ENCODE measurements at regions not wholly inside any gene's neighbourhood (a gene's known extent, or its start where the extent isn't known, plus 50 kb on each side); places are given as distances from the start of the nearest gene placed in this dataset.

- Histone ChIP-seq H3K9me3 (no peaks in the 10 kb centered on the region), H3K27me3 (no peaks in the 10 kb centered on the region), H3K27ac (no peak overlapping the region), H3K36me3 (no peaks in the 10 kb centered on the region), H3K4me3 (no peak overlapping the region), H3K4me1 (no peaks in the 10 kb centered on the region)
- TF ChIP-seq CTCF (IDR thresholded peaks at IDR 0.05) (no peak), POLR2A (IDR thresholded peaks at IDR 0.05) (no peak), POLR2AphosphoS5 (IDR thresholded peaks at IDR 0.05) (no peak), EP300 (IDR thresholded peaks at IDR 0.05) (no peak)
- DNase-seq = no peak
- intact Hi-C loops (cut with DNase I) = no loop called here
- 71 to 78% methylated on average over 2 of the region's 2 CpGs for WGBS, 2 donors
These were observed 743.6 kb downstream of the RNF144A start for GRCh38 chr2:7660816-7661215.

DNA sequence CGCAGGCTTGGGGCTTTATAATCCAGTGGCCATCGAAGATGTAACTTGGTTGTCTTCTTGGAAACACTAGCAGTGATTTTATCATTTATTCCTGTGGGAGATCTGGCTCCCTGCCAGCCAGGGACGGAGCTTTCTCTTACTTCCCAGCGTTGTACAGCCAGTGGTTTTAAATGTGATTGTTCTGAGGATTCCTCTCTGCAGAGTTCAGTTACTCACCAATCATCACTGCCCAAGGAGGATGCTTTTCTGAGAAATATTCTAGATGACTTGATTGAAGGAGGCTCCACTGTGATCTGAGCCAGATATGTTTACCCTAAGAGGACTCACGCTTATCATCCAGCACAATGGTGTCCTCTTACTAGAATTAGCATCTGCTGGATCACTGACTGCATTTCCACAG is 744.3 kb downstream of the RNF144A start:
- no peak for DNase-seq
- no peaks in the 10 kb centered on the region for H3K9me3 ChIP-seq
- TF ChIP-seq POLR2AphosphoS5 (IDR thresholded peaks at IDR 0.05) (no peak), CTCF (IDR thresholded peaks at IDR 0.05) (no peak), EP300 (IDR thresholded peaks at IDR 0.05) (no peak), POLR2A (IDR thresholded peaks at IDR 0.05) (no peak)
- intact Hi-C loops (cut with DNase I) = no loop called here
- no peaks in the 10 kb centered on the region for H3K27me3 ChIP-seq
- H3K36me3 ChIP-seq = no peaks in the 10 kb centered on the region
- no peaks in the 10 kb centered on the region for H3K4me1 ChIP-seq
- 70 to 71% methylated on average over 5 of the region's 5 CpGs for whole genome bisulfite sequencing, 2 donors
- H3K4me3 ChIP-seq = no peak overlapping the region
- no peak overlapping the region for H3K27ac ChIP-seq

DNA sequence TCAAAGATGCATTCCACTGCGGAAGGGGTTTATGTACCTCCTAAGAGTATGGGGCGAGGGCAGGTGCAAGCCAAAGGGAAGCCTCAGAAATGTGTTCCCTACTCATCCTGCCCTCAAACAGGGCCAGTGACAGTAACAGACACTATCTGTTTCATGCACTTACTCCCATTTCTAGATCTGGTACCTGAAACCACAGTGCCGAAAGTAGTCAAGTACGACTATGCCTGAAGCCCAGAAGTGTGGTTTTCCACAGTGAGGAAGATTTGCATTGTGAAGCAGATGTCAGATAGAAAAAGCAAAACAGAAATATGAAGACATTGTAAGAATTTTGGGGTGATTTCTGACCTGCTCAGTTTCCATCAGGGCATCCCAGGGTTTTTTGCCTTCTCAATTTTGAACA is 748.7 kb downstream of the RNF144A start:
- Histone ChIP-seq H3K27ac (no peak overlapping the region), H3K4me1 (peaks cover 0 to under 1% (median 0%) of the 10 kb centered on the region in 4 donors), H3K4me3 (no peak overlapping the region), H3K9me3 (no peaks in the 10 kb centered on the region), H3K27me3 (no peaks in the 10 kb centered on the region), H3K36me3 (no peaks in the 10 kb centered on the region)
- no peak for DNase-seq
- intact Hi-C loops (cut with DNase I) = no loop called here
- no peak for TF ChIP-seq POLR2AphosphoS5 (IDR thresholded peaks at IDR 0.05)
- no peak for TF ChIP-seq EP300 (IDR thresholded peaks at IDR 0.05)
- no peak for TF ChIP-seq CTCF (IDR thresholded peaks at IDR 0.05)
- TF ChIP-seq POLR2A (IDR thresholded peaks at IDR 0.05) = no peak
- 91 to 96% methylated on average over 4 of the region's 4 CpGs for WGBS, 2 donors

DNA sequence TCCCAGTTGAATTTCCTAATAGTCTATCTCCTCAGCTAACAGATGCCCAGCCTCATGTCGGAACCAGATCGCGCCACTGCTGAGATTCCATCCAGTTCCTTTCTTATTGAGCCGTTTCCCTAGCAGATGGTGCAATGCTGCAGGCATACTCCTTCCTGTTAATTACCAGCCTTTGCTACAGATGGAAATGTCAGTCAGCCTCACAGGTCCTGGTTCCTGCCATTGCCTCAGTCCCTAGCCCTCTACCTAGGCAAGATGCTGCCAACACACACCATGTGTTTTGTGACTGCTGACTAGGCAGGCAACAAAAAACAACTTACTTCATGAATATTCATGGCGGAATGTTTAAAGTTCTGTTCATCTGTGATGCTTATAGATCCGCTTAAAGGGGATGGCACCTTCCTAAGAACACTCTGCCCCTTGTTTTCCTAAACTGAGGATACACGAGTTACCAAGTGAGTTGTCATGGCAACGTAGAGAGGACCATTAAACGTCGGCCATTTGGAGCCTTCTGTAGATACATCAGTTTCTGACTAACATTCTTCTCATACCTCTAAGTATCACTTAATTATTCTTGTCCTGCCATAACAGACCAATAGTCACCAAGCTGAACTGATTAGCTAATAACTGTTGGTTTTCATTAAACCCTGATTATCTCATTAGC is 749.5 kb downstream of the RNF144A start:
- intact Hi-C loops (cut with DNase I) = no loop called here
- H3K4me3 ChIP-seq = no peak overlapping the region
- WGBS, 2 donors = 88 to 89% methylated on average over 10 of the region's 10 CpGs
- no peak for DNase-seq
- H3K4me1 ChIP-seq = peaks cover 0 to 9% (median 0%) of the 10 kb centered on the region in 4 donors
- TF ChIP-seq CTCF (IDR thresholded peaks at IDR 0.05) (no peak), POLR2A (IDR thresholded peaks at IDR 0.05) (no peak), POLR2AphosphoS5 (IDR thresholded peaks at IDR 0.05) (no peak), EP300 (IDR thresholded peaks at IDR 0.05) (no peak)
- no peak overlapping the region for H3K27ac ChIP-seq
- H3K27me3 ChIP-seq = no peaks in the 10 kb centered on the region
- no peaks in the 10 kb centered on the region for H3K9me3 ChIP-seq
- H3K36me3 ChIP-seq = no peaks in the 10 kb centered on the region

DNA sequence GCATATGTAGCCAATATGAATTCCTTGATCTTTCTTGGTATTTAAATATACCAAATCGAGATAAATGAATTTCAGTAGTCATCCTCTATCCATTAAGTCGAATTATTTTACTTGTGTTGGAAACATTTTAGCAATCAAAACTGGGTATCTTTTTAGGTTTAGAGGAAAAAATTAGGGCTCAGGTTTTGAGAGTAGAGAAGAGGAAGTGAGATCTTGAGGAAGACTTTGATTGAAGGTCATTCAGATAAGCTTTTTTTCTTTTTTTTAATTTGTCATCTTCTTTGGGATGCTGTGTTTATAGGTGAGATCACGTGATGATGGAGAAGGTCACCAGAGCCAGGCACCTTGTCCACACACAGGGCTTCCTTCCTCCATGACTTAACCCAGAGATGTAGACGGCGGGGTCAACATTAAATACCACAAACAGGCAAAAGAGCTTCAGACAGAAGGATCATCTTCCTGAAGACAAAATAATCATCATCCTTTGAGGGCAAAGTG is 750.1 kb downstream of the RNF144A start:
- WGBS, 2 donors = 88 to 91% methylated on average over 5 of the region's 5 CpGs
- no peaks in the 10 kb centered on the region for H3K9me3 ChIP-seq
- no peak for TF ChIP-seq CTCF (IDR thresholded peaks at IDR 0.05)
- no peak for TF ChIP-seq EP300 (IDR thresholded peaks at IDR 0.05)
- no peak for TF ChIP-seq POLR2A (IDR thresholded peaks at IDR 0.05)
- TF ChIP-seq POLR2AphosphoS5 (IDR thresholded peaks at IDR 0.05) = no peak
- H3K4me3 ChIP-seq = no peak overlapping the region
- H3K27ac ChIP-seq = no peak overlapping the region
- no peaks in the 10 kb centered on the region for H3K36me3 ChIP-seq
- DNase-seq = no peak
- H3K27me3 ChIP-seq = no peaks in the 10 kb centered on the region
- H3K4me1 ChIP-seq = peaks cover 0 to 14% (median 0%) of the 10 kb centered on the region in 4 donors
- intact Hi-C loops (cut with DNase I) = no loop called here
